Heart right ventricle (tissue), 16 donors: ENCODE measurements at regions not wholly inside any gene's neighbourhood (a gene's known extent, or its start where the extent isn't known, plus 50 kb on each side); places are given as distances from the start of the nearest gene placed in this dataset.
A peak's percentile ranks its signal among the peaks of the same experiment; 100 is the strongest.

Experiments
- ATAC-seq, 8 donors: fragments of 200-7000 bp; cut with Tn5 transposase; one replicate each; pipeline ENCODE4 v1.9.1; 2020; ENCODE audit warnings: mild to moderate bottlenecking in 8 of 8, moderate library complexity in 8 of 8, moderate number of reproducible peaks in 1 of 8
- DNase-seq, 2 donors: peaks; one replicate each; pipeline ENCODE4 v3.0.0-alpha.2; 2020
- H3K27ac ChIP-seq, 10 donors: fragments of 200-600 bp; sonication (generic) in 2 of 10; one replicate each; pipeline versions ENCODE4 v1.5.0 to v1.8.0; 2020 to 2022; ENCODE audit warnings: mild to moderate bottlenecking in 3 of 10
- H3K27me3 ChIP-seq, 7 donors: fragments of 200-600 bp; one replicate each; pipeline ENCODE4 v1.8.0; 2021 to 2022; ENCODE audit warnings: mild to moderate bottlenecking in 2 of 7
- H3K36me3 ChIP-seq, 9 donors: fragments of 200-600 bp; sonication (generic) in 1 of 9; one replicate each; pipeline versions ENCODE4 v1.5.0 to v1.8.0; 2020 to 2022; ENCODE audit warnings: mild to moderate bottlenecking in 2 of 9
- H3K4me1 ChIP-seq, 9 donors: fragments of 200-600 bp; sonication (generic) in 1 of 9; one replicate each; pipeline versions ENCODE4 v1.5.0 to v1.8.0; 2020 to 2022; ENCODE audit warnings: mild to moderate bottlenecking in 4 of 9
- H3K4me3 ChIP-seq, 10 donors: fragments of 200-600 bp; sonication (generic) in 2 of 10; one replicate each; pipeline versions ENCODE4 v1.5.0 to v1.8.0; 2020 to 2022; ENCODE audit warnings: mild to moderate bottlenecking in 7 of 10, moderate library complexity in 2 of 10
- H3K9me3 ChIP-seq, 11 donors: fragments of 200-600 bp in 10 of 11; sonication (generic) in 2 of 11; one replicate each; pipeline versions ENCODE4 v1.5.0 to v1.8.0; 2013 to 2022; ENCODE audit warnings: mild to moderate bottlenecking in 2 of 11, control low read depth in 1 of 11, moderate library complexity in 1 of 11
- WGBS, 2 donors: extraction: QIAGEN DNeasy Blood & Tissue Kit; methylation state at CpG; one replicate each; pipeline ENCODE4 v1.1.7; 2013; ENCODE audit warnings: inconsistent platforms in 1 of 2; 5-methylcytosine and 5-hydroxymethylcytosine counted together
- intact Hi-C, 10 donors: fragments of 100-400 bp; cut with DNase I; formaldehyde crosslinking; loops; one replicate each; pipeline versions ENCODE4 v1.11.1 to v1.14.2; 2022
- TF ChIP-seq, protein P1 (sequence below), 9 donors: fragments of 200-600 bp; sonication (generic) in 2 of 9; IDR thresholded peaks; one replicate each; pipeline versions ENCODE4 v1.5.0 to v1.8.0; 2021 to 2022; ENCODE audit warnings: antibody characterized with exemption in 9 of 9, mild to moderate bottlenecking in 5 of 9, moderate library complexity in 1 of 9
- donor health status: Arrhythmogenic right ventricular cardiomyopathy.
- donor health status: ischemic (EF 13 %, LVEDD 7.1; RV severe dilation, severe dysfunction).
- donor health status: healthy with polysubstance abuse.
- donor health status: DM: no; HTN: yes; CAD: no.
- donor health status: DM: no; HTN: no; CAD: no.
- donor health status: ischemic (EF 25% LVEDD 6.9; RV normal size, moderate dysfunction).
- donor health status: ischemic (EF 25% LVEDD 5.7; RV mildly dilated, moderate dysfunction).
- donor health status: healthy.
- donor health status: DM: yes; HTN: yes; CAD: no.
- donor health status: Ischemic cardiomyopathy.
- donor health status: ischemic (EF 35%, LVEDD 5.7; RV mildly dilated, moderate dysfunction).
- donor health status: nonischemic (EF 11% LVEDD 7.7; RV severe dilation, severe dysfunction).
- donor health status: DM: yes; HTN: yes; CAD: no.
- donor health status: PGD.
- donor health status: ischemic (EF 29% LVEDD 5.4; RV normal size, mild dysfunction).
- donor health status: nonischemic (EF 23%, LVEDD 6.1; RV moderate dilation, normal function).

DNA sequence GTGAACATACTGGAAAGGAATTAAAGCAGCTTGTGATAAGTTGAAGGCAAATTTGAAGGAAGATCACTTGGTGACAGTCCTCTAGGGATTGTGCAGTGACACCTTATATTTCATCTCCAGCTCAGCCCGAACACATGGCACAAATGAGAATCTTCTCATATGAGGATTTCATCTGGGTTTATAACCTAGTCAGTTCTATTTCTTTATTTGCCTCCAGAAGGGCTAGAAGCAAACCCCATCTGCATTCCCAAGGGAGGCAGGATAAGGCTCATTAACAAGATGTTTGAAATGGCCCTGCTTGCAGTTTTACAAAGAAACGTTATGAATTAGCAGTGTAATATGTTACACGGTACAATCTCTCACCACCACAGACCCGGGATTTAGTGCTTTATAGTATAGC lies 90.7 kb upstream of the KRR1 start:
- no peak for ATAC-seq
- no peaks in the 10 kb centered on the region for H3K27me3 ChIP-seq
- H3K9me3 ChIP-seq: peaks cover 0 to 5% (median 0%) of the 10 kb centered on the region in 11 donors
- H3K4me3 ChIP-seq: no peak overlapping the region
- peaks cover 0 to 22% (median 3%) of the 10 kb centered on the region in 9 donors for H3K4me1 ChIP-seq
- H3K27ac ChIP-seq: no peak overlapping the region
- WGBS, 2 donors: 61 to 71% methylated on average over 4 of the region's 4 CpGs
- H3K36me3 ChIP-seq: no peaks in the 10 kb centered on the region
- DNase-seq: no peak
- TF ChIP-seq, protein P1, sequence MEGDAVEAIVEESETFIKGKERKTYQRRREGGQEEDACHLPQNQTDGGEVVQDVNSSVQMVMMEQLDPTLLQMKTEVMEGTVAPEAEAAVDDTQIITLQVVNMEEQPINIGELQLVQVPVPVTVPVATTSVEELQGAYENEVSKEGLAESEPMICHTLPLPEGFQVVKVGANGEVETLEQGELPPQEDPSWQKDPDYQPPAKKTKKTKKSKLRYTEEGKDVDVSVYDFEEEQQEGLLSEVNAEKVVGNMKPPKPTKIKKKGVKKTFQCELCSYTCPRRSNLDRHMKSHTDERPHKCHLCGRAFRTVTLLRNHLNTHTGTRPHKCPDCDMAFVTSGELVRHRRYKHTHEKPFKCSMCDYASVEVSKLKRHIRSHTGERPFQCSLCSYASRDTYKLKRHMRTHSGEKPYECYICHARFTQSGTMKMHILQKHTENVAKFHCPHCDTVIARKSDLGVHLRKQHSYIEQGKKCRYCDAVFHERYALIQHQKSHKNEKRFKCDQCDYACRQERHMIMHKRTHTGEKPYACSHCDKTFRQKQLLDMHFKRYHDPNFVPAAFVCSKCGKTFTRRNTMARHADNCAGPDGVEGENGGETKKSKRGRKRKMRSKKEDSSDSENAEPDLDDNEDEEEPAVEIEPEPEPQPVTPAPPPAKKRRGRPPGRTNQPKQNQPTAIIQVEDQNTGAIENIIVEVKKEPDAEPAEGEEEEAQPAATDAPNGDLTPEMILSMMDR (IDR thresholded peaks at IDR 0.05): no peak
- intact Hi-C loops: no loop called here

DNA sequence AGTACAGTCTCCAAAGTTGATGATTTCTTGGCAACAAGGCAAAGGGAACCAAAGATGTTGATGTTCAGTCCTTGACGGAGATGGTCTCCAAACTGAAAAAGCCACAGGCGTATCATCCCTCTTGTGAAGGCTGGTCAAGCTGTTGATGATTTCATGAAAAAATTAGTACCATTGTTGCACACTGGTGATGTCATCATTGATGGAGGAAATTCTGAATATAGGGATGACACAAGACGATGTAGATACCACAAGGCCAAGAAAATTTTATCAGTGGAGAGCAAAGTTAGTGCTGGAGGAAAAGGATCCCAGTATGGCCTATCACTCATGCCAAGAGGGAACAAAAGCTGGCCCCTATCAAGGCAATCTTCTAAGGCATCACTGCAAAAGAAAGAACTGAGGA lies 88.7 kb upstream of the KRR1 start:
- Histone ChIP-seq H3K27me3 (no peaks in the 10 kb centered on the region), H3K4me3 (no peak overlapping the region), H3K4me1 (peaks cover 0 to 15% (median 0%) of the 10 kb centered on the region in 9 donors), H3K9me3 (peaks cover 0 to 8% (median 0%) of the 10 kb centered on the region in 11 donors), H3K36me3 (no peaks in the 10 kb centered on the region), H3K27ac (no peak overlapping the region)
- no peak for ATAC-seq
- intact Hi-C loops: no loop called here
- 93 to 98% methylated on average over 3 of the region's 3 CpGs for whole genome bisulfite sequencing, 2 donors
- TF ChIP-seq, protein P1 (IDR thresholded peaks at IDR 0.05): no peak
- DNase-seq: no peak

DNA sequence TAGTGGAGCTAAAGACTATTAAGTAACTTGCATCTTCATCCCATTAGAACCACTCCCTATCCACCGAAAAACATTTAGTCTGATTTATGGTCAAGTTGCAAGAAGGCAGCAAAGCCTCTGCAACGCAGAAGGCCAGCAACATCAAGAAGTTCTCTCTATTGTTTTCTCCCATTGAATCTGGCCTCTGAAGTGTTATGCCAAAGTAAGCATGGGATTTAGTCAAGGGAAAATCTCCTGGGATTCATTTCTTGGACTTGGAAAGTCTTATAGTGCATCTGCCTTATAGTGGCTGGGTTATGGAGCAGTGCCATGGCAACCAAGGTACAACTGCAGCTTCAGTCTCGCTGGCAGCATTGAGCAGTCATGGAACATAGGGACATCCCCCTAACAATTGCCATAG lies 87.7 kb upstream of the KRR1 start:
- DNase-seq (peak in 1 of 2 donors; percentile 6), ATAC-seq (no peak)
- Histone ChIP-seq H3K4me1 (peaks cover 0 to 15% (median 0%) of the 10 kb centered on the region in 9 donors), H3K27ac (no peak overlapping the region), H3K36me3 (no peaks in the 10 kb centered on the region), H3K9me3 (peaks cover 0 to 11% (median 0%) of the 10 kb centered on the region in 11 donors), H3K4me3 (no peak overlapping the region), H3K27me3 (no peaks in the 10 kb centered on the region)
- 63 to 74% methylated on average over 3 of the region's 3 CpGs for WGBS, 2 donors
- TF ChIP-seq, protein P1 (IDR thresholded peaks at IDR 0.05): no peak
- intact Hi-C loops: no loop called here

DNA sequence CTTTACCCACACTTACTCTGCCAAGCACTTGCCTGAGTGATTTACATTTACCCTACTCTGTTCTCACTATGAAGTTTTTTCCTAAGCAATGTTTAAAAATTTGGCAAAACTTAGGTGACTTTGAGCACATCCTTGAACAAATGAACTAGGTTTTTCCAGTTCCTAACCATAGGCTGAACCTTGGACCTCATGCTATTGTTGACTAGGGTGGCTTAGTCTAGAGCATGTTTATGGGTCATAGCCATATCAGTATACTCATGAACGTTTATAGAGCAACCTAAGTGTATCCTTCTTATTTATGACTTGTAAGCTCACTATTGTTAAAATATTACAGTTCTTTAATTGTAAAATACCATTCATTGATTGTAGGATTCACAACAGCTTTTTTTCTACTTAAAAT lies 85.0 kb upstream of the KRR1 start:
- DNase-seq: no peak
- WGBS, 2 donors: 73 to 74% methylated on average over 1 of the region's 1 CpG
- no peak overlapping the region for H3K4me3 ChIP-seq
- TF ChIP-seq, protein P1 (IDR thresholded peaks at IDR 0.05): no peak
- no peak overlapping the region for H3K27ac ChIP-seq
- no peak for ATAC-seq
- H3K4me1 ChIP-seq: no peaks in the 10 kb centered on the region
- H3K36me3 ChIP-seq: no peaks in the 10 kb centered on the region
- H3K9me3 ChIP-seq: peaks cover 0 to 11% (median 0%) of the 10 kb centered on the region in 11 donors
- intact Hi-C loops: no loop called here
- H3K27me3 ChIP-seq: no peaks in the 10 kb centered on the region
